Endothelial cell of umbilical vein (primary cell): ENCODE measurements at regions not wholly inside any gene's neighbourhood (a gene's known extent, or its start where the extent isn't known, plus 50 kb on each side); places are given as distances from the start of the nearest gene placed in this dataset.

Experiments
- BruUV-seq: library from RNA; stranded (reverse); fragments of 400-500 nt; replicated peaks from 2 replicates; lab custom pipeline; 2021; lab: Mats Ljungman, UMichigan
- CTCF ChIA-PET: fragments of 300-600, 350-600 bp; sonication (Branson Sonifier 250); formaldehyde crosslinking; loops from one replicate; lab custom pipeline; 2021; ENCODE audit warnings: antibody characterized with exemption, inconsistent platforms; lab: Charles Lee
- POLR2A ChIA-PET: fragments of 300-600, 350-600 bp; sonication (Branson Sonifier 250); formaldehyde crosslinking; loops from one replicate; lab custom pipeline; 2021; ENCODE audit warnings: antibody characterized with exemption, inconsistent platforms; lab: Charles Lee
- DNase-seq: peaks from one replicate; pipeline ENCODE4 v3.0.0-alpha.2; 2011; ENCODE audit warnings: low read depth, low spot score
- FAIRE-seq: peaks from 2 replicates; lab custom pipeline; 2011; peaks lifted over from hg19 to GRCh38; lab: Jason Lieb, UNC
- H2AFZ ChIP-seq: 2 replicates; pipeline ENCODE4 v1.6.0; 2012; ENCODE audit warnings: low read depth, low read length, control low read depth, inconsistent platforms
- H3K27ac ChIP-seq: 2 replicates; pipeline ENCODE4 v1.5.1; 2011; ENCODE audit warnings: low read depth, mild to moderate bottlenecking, control low read depth, low read length, moderate library complexity; ENCODE audit not compliant: insufficient read depth
- H3K27me3 ChIP-seq, 2 experiments: 2 replicates each; pipeline versions ENCODE4 v1.6.0 to v1.6.1; 2011; ENCODE audit warnings: low read length in 2 of 2, mixed read lengths in 1 of 2; ENCODE audit not compliant: control insufficient read depth in 2 of 2, insufficient read depth in 2 of 2
- H3K36me3 ChIP-seq, 2 experiments: 2 replicates in 1 of 2; 3 replicates in 1 of 2; pipeline ENCODE4 v1.5.1; 2011; ENCODE audit warnings: low read length in 2 of 2, mild to moderate bottlenecking in 1 of 2, moderate library complexity in 1 of 2; ENCODE audit not compliant: control insufficient read depth in 2 of 2, insufficient read depth in 2 of 2; ENCODE audit errors: extremely low read depth in 1 of 2
- H3K4me1 ChIP-seq: 3 replicates; pipeline ENCODE4 v1.5.1; 2011; ENCODE audit warnings: mild to moderate bottlenecking, low read length; ENCODE audit not compliant: control insufficient read depth, insufficient read depth; ENCODE audit errors: extremely low read depth
- H3K4me2 ChIP-seq: 2 replicates; pipeline ENCODE4 v1.6.1; 2011; ENCODE audit warnings: low read length, control low read depth, mixed read lengths; ENCODE audit not compliant: insufficient read depth
- H3K4me3 ChIP-seq, 3 experiments: fragments of 200-600 bp in 1 of 3; sonication (generic), shearing (Covaris generic) in 1 of 3; replicated peaks in 1 of 3; 2 replicates each; pipeline ENCODE4 v1.5.1; 2011 to 2016; ENCODE audit warnings: control low read depth in 3 of 3, low read length in 3 of 3, mild to moderate bottlenecking in 2 of 3, inconsistent platforms in 1 of 3, low read depth in 1 of 3, moderate library complexity in 1 of 3; ENCODE audit not compliant: insufficient read depth in 1 of 3
- H3K79me2 ChIP-seq: 2 replicates; pipeline ENCODE4 v1.6.0; 2012; ENCODE audit warnings: low read length, inconsistent platforms; ENCODE audit not compliant: control insufficient read depth, insufficient read depth
- H3K9ac ChIP-seq: replicated peaks from 2 replicates; pipeline ENCODE3; 2011; ENCODE audit warnings: low read length, control low read depth; ENCODE audit not compliant: insufficient read depth; ENCODE audit errors: extremely low read depth
- H3K9me1 ChIP-seq: replicated peaks from 3 replicates; pipeline ENCODE4 v1.6.0; 2011; ENCODE audit warnings: mild to moderate bottlenecking, low read length; ENCODE audit not compliant: control insufficient read depth, insufficient read depth; ENCODE audit errors: extremely low read depth
- H3K9me3 ChIP-seq: replicated peaks from 2 replicates; pipeline ENCODE4 v1.5.1; 2012; ENCODE audit warnings: low read length, inconsistent platforms; ENCODE audit not compliant: control insufficient read depth, insufficient read depth
- H4K20me1 ChIP-seq: replicated peaks from 2 replicates; pipeline ENCODE3; 2011; ENCODE audit warnings: mild to moderate bottlenecking, low read length; ENCODE audit not compliant: control insufficient read depth, insufficient read depth; ENCODE audit errors: extremely low read depth
- EZH2 ChIP-seq: IDR thresholded peaks from 2 replicates; pipeline ENCODE4 v1.6.1; 2012; ENCODE audit warnings: borderline replicate concordance, low read depth, mild to moderate bottlenecking, moderate library complexity, low read length, inconsistent platforms; ENCODE audit not compliant: severe bottlenecking
- FOS ChIP-seq: IDR thresholded peaks from 2 replicates; pipeline ENCODE4 v1.6.1; 2011; ENCODE audit warnings: mild to moderate bottlenecking, low read length, moderate library complexity, borderline replicate concordance; ENCODE audit not compliant: insufficient read depth
- JUN ChIP-seq: IDR thresholded peaks from 2 replicates; pipeline ENCODE4 v1.6.1; 2011; ENCODE audit warnings: borderline replicate concordance, low read depth; ENCODE audit not compliant: insufficient read length, insufficient read depth
- MYC ChIP-seq: IDR thresholded peaks from one replicate; pipeline ENCODE4 v1.6.1; 2011; ENCODE audit warnings: mild to moderate bottlenecking, low read depth, low read length
- POLR2A ChIP-seq: IDR thresholded peaks from 2 replicates; pipeline ENCODE4 v1.6.1; 2012; ENCODE audit warnings: low read depth, mild to moderate bottlenecking, control low read depth, low read length
- POLR2AphosphoS5 ChIP-seq: IDR thresholded peaks from 2 replicates; pipeline ENCODE4 v1.6.1; 2012; ENCODE audit warnings: low read depth, mild to moderate bottlenecking, control low read depth, low read length, moderate library complexity; ENCODE audit not compliant: insufficient read depth
- dilution Hi-C: fragments of 300-500 bp; cut with MboI; formaldehyde crosslinking; loops from one replicate; pipeline ENCODE4 v1.15.0; 2019; ENCODE audit warnings: low sequenced_read_pairs; ENCODE audit not compliant: extremely low pct_ligation_motif_present
- intact Hi-C: fragments of 100-400 bp; cut with micrococcal nuclease; formaldehyde crosslinking; loops from one replicate; pipeline ENCODE4 v1.10.0; 2022
- TF ChIP-seq, protein P1 (sequence below), 2 donors: IDR thresholded peaks; 1 replicate in 1 of 2; 2 replicates in 1 of 2; pipeline ENCODE4 v1.5.1; 2011; ENCODE audit warnings: low read length in 2 of 2, mild to moderate bottlenecking in 2 of 2, moderate library complexity in 2 of 2, control low read depth in 1 of 2, inconsistent platforms in 1 of 2, low read depth in 1 of 2; ENCODE audit not compliant: insufficient read depth in 1 of 2; ENCODE audit errors: extremely low read depth in 1 of 2
- TF ChIP-seq, protein P2 (sequence below): IDR thresholded peaks from 2 replicates; pipeline ENCODE4 v1.6.1; 2011; ENCODE audit not compliant: insufficient read depth, insufficient read length

DNA sequence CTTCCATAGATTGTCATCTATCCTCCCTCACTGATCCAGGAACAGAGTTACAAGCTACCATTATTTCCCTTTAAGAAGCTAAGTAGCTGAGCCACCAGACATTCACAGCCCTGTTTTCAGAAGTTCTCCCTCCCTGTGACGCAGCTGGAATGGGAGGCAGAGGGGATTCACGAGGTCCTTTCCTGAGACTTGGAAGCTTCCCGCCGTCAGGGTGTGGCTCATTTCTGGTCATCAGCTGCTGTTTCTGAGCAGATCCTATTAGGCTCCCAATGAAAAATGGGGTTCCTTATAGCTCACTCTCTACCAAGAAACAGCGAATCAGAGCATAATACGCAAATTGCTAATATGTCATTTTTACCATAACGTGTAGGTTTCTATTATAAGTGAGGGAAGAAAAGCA is 559.3 kb upstream of the ID2 start:
- Histone ChIP-seq H3K4me3 (no peak overlapping the region), H3K27ac (no peak overlapping the region), H3K9ac (no peak overlapping the region), H3K36me3 (no peaks in the 10 kb centered on the region), H3K4me2 (no peak overlapping the region), H4K20me1 (no peaks in the 10 kb centered on the region), H3K27me3 (no peaks in the 10 kb centered on the region), H2AFZ (no peak overlapping the region), H3K4me1 (no peaks in the 10 kb centered on the region), H3K9me3 (no peaks in the 10 kb centered on the region), H3K9me1 (no peaks in the 10 kb centered on the region), H3K79me2 (no peaks in the 10 kb centered on the region)
- FAIRE-seq (no peak), DNase-seq (no peak)
- no peak for TF ChIP-seq MYC
- ChIA-PET POLR2A (no interaction called here), CTCF (no interaction called here)
- dilution Hi-C loops (no loop called here), intact Hi-C loops (no loop called here)
- no TSS peak for BruUV-seq

DNA sequence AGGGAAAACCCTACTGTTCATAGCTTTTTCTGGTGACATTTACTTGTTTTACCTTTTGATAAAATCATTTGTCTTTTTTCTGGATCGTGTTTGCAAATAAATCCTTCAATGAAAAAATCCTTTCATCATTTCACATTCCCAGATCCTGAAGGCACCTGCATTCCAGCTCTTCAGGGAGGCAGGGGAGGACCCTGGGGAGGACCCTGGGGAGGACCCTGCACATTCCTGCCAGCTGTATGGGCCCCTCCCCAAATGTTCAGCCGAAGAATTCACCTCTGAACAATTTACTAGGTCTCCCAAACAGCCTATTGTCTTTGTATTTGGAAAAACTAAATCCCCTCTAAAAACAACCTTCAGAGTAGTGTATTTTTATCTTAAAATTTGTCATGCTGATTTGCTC is 558.4 kb upstream of the ID2 start:
- CTCF ChIA-PET: no interaction called here
- dilution Hi-C loops (no loop called here), intact Hi-C loops (no loop called here)
- no peaks in the 10 kb centered on the region for H3K36me3 ChIP-seq
- H3K4me3 ChIP-seq: no peak overlapping the region
- DNase-seq (no peak), FAIRE-seq (no peak)
- no peaks in the 10 kb centered on the region for H3K9me3 ChIP-seq
- H4K20me1 ChIP-seq: no peaks in the 10 kb centered on the region
- H3K27me3 ChIP-seq: no peaks in the 10 kb centered on the region
- H3K9ac ChIP-seq: no peak overlapping the region
- H3K4me1 ChIP-seq: no peaks in the 10 kb centered on the region
- BruUV-seq: no TSS peak
- no peaks in the 10 kb centered on the region for H3K79me2 ChIP-seq
- H2AFZ ChIP-seq: no peak overlapping the region
- no peak overlapping the region for H3K27ac ChIP-seq
- no peak overlapping the region for H3K4me2 ChIP-seq
- POLR2A ChIA-PET: no interaction called here
- TF ChIP-seq EZH2: no peak
- no peak for TF ChIP-seq POLR2A
- TF ChIP-seq, protein P1, sequence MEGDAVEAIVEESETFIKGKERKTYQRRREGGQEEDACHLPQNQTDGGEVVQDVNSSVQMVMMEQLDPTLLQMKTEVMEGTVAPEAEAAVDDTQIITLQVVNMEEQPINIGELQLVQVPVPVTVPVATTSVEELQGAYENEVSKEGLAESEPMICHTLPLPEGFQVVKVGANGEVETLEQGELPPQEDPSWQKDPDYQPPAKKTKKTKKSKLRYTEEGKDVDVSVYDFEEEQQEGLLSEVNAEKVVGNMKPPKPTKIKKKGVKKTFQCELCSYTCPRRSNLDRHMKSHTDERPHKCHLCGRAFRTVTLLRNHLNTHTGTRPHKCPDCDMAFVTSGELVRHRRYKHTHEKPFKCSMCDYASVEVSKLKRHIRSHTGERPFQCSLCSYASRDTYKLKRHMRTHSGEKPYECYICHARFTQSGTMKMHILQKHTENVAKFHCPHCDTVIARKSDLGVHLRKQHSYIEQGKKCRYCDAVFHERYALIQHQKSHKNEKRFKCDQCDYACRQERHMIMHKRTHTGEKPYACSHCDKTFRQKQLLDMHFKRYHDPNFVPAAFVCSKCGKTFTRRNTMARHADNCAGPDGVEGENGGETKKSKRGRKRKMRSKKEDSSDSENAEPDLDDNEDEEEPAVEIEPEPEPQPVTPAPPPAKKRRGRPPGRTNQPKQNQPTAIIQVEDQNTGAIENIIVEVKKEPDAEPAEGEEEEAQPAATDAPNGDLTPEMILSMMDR (IDR thresholded peaks at IDR 0.05; ENCODE audit: extremely low read depth in 1 of 2, insufficient read depth in 1 of 2, low read depth in 1 of 2, low read length in 2 of 2): no peak
- no peak for TF ChIP-seq JUN
- no peak for TF ChIP-seq FOS
- TF ChIP-seq POLR2AphosphoS5: no peak
- TF ChIP-seq, protein P2, sequence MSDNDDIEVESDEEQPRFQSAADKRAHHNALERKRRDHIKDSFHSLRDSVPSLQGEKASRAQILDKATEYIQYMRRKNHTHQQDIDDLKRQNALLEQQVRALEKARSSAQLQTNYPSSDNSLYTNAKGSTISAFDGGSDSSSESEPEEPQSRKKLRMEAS: no peak
- H3K9me1 ChIP-seq: no peaks in the 10 kb centered on the region
